ENCODE measurements at regions not wholly inside any gene's neighbourhood (a gene's known extent, or its start where the extent isn't known, plus 50 kb on each side); places are given as distances from the start of the nearest gene placed in this dataset.

DNA sequence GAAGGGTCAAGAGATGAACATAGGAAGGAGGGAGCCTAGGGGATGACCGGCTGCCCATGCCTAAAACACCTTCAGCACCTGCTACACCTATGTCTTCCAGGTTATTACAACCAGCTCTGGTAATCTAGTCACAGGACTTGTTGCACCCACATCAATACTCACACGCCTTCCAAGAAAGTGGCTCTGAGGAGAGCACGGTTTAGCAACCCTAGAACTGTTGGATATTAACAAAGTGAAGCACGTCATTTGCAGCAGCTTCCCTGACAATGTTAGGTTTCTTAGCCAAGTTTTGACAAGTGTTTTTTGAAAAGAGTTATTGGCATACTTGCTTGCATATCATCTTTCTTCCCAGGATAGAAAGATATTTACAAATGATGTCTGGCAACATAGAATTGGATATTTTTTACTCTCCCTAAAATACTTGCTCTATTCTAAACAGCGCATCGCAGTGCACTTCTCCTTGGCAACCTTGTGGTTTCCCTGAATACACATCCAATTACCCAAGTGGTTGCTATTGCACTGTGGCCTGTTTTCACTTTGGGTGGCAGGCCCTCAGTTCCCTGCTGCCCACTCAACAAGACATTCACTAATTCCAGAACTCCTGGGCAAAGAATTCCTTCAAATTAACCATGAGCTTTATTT is 94.3 kb upstream of the ARHGAP42 start (continued):
- no peak for TF ChIP-seq TCF7L2 (IDR thresholded peaks at IDR 0.05; ENCODE audit: low read depth, low read length)
- no peak for TF ChIP-seq ZMAT3 (CRISPR knock-in tag; conservative IDR thresholded peaks at IDR 0.05)
- TF ChIP-seq AFF4 (CRISPR knock-in tag; IDR thresholded peaks at IDR 0.05), result no peak

GRCh38 chr11:100593291-100593690 is 93.8 kb upstream of the ARHGAP42 start:
- no peak overlapping the region for H3K4me3 ChIP-seq (replicated peaks in 1 of 3; ENCODE audit: insufficient read depth in 1 of 3, low read depth in 2 of 3, low read length in 3 of 3)
- ChIA-PET CTCF (ENCODE audit: low intra/inter-chr PET ratio, low total read pairs) (no interaction called here), POLR2A (no interaction called here)
- FAIRE-seq (no peak), ATAC-seq (no peak), DNase-seq (ENCODE audit: low spot score) (no peak)
- H4K20me1 ChIP-seq (ENCODE audit: insufficient read depth, low read length), result no peaks in the 10 kb centered on the region
- 0% methylated on average over 2 of the region's 2 CpGs for WGBS (ENCODE audit: low lambda C conversion rate)
- intact Hi-C loops (cut with micrococcal nuclease; ENCODE audit: unreplicated experiment), result no loop called here
- H2AFZ ChIP-seq (ENCODE audit: low read length), result no peak overlapping the region
- no peaks in the 10 kb centered on the region for H3K36me3 ChIP-seq (replicated peaks in 1 of 2; ENCODE audit: control insufficient read depth in 1 of 2, insufficient read depth in 2 of 2, low read length in 2 of 2)
- H3K4me2 ChIP-seq (ENCODE audit: low read depth, low read length), result no peak overlapping the region
- no peak overlapping the region for H3K9ac ChIP-seq (ENCODE audit: insufficient read depth, low read depth, low read length)
- H3K4me1 ChIP-seq (ENCODE audit: insufficient read depth, low read length), result no peaks in the 10 kb centered on the region
- BruUV-seq (replicated peaks), result no TSS peak
- H3K27ac ChIP-seq (ENCODE audit: extremely low read length, insufficient read depth, low read length), result no peak overlapping the region
- H3K9me3 ChIP-seq (ENCODE audit: low read length), result no peaks in the 10 kb centered on the region
- H3K27me3 ChIP-seq (ENCODE audit: control insufficient read depth in 1 of 2, insufficient read depth in 2 of 2, low read length in 2 of 2), result no peaks in the 10 kb centered on the region
- in situ Hi-C loops (cut with HindIII; ENCODE audit: extremely low pct_ligation_motif_present, low pct_unique_long_range_greater_than_20kb), result no loop called here
- H3K79me2 ChIP-seq (ENCODE audit: insufficient read depth, low read length), result no peaks in the 10 kb centered on the region
- no peak for TF ChIP-seq ISL2 (CRISPR knock-in tag; IDR thresholded peaks at IDR 0.05)
- no peak for TF ChIP-seq ZNF816 (CRISPR knock-in tag; IDR thresholded peaks at IDR 0.05; ENCODE audit: borderline replicate concordance)
- no peak for TF ChIP-seq SIN3B (IDR thresholded peaks at IDR 0.05; ENCODE audit: low read length)
- no peak for TF ChIP-seq REL (CRISPR knock-in tag; conservative IDR thresholded peaks at IDR 0.05)
- no peak for TF ChIP-seq ZNF142 (CRISPR knock-in tag; IDR thresholded peaks at IDR 0.05)
- TF ChIP-seq, protein P1, sequence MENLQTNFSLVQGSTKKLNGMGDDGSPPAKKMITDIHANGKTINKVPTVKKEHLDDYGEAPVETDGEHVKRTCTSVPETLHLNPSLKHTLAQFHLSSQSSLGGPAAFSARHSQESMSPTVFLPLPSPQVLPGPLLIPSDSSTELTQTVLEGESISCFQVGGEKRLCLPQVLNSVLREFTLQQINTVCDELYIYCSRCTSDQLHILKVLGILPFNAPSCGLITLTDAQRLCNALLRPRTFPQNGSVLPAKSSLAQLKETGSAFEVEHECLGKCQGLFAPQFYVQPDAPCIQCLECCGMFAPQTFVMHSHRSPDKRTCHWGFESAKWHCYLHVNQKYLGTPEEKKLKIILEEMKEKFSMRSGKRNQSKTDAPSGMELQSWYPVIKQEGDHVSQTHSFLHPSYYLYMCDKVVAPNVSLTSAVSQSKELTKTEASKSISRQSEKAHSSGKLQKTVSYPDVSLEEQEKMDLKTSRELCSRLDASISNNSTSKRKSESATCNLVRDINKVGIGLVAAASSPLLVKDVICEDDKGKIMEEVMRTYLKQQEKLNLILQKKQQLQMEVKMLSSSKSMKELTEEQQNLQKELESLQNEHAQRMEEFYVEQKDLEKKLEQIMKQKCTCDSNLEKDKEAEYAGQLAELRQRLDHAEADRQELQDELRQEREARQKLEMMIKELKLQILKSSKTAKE (CRISPR knock-in tag; IDR thresholded peaks at IDR 0.05; ENCODE audit: borderline replicate concordance), result no peak
- TF ChIP-seq ZNF530 (CRISPR knock-in tag; IDR thresholded peaks at IDR 0.05; ENCODE audit: low read depth), result no peak
